IMR-90 (cell line): ENCODE measurements at regions not wholly inside any gene's neighbourhood (a gene's known extent, or its start where the extent isn't known, plus 50 kb on each side); places are given as distances from the start of the nearest gene placed in this dataset.

Experiments used
- ATAC-seq: fragments of 200-7000 bp; cut with Tn5 transposase; 2 replicates; pipeline ENCODE4 v1.9.1; 2020; ENCODE audit warnings: low read depth, mild to moderate bottlenecking, moderate library complexity
- BruUV-seq: library from RNA; stranded (reverse); fragments of 400-500 nt; replicated peaks from 2 replicates; lab custom pipeline; 2021; lab: Mats Ljungman, UMichigan
- CTCF ChIA-PET: fragments of 300-600 bp; formaldehyde crosslinking; extraction: SDS; loops from one replicate; lab custom pipeline; 2021; ENCODE audit warnings: antibody characterized with exemption; lab: Yijun Ruan, JAX
- POLR2A ChIA-PET: fragments of 300-600 bp; sonication (Branson Sonifier 250); formaldehyde crosslinking; loops from one replicate; lab custom pipeline; 2022; ENCODE audit warnings: antibody characterized with exemption; ENCODE audit not compliant: unreplicated experiment; lab: Charles Lee
- DNase-seq: peaks from one replicate; pipeline ENCODE4 v3.0.0; 2013
- H2AFZ ChIP-seq: replicated peaks from 2 replicates; pipeline ENCODE3; 2013; ENCODE audit warnings: low read length, mild to moderate bottlenecking; ENCODE audit not compliant: poor library complexity
- H2AK5ac ChIP-seq: 2 replicates; pipeline ENCODE4 v1.6.1; 2013; ENCODE audit warnings: low read depth, low read length, inconsistent platforms
- H2AK9ac ChIP-seq: replicated peaks from 2 replicates; pipeline ENCODE3; 2013; ENCODE audit warnings: mild to moderate bottlenecking, low read depth, low read length, moderate library complexity; ENCODE audit not compliant: poor library complexity
- H2BK120ac ChIP-seq: 2 replicates; pipeline ENCODE4 v1.6.1; 2013; ENCODE audit warnings: low read depth, low read length, inconsistent platforms
- H2BK15ac ChIP-seq: 3 replicates; pipeline ENCODE4 v1.6.1; 2013; ENCODE audit warnings: low read depth, low read length, inconsistent platforms
- H2BK20ac ChIP-seq: 2 replicates; pipeline ENCODE4 v1.6.1; 2013; ENCODE audit warnings: low read depth, mild to moderate bottlenecking, inconsistent platforms, low read length, moderate library complexity
- H2BK5ac ChIP-seq: 2 replicates; pipeline ENCODE4 v1.6.1; 2013; ENCODE audit warnings: mild to moderate bottlenecking, low read depth, low read length, inconsistent platforms; ENCODE audit not compliant: poor library complexity, severe bottlenecking
- H3K14ac ChIP-seq: replicated peaks from 2 replicates; pipeline ENCODE4 v1.6.1; 2013; ENCODE audit warnings: low read depth, low read length, inconsistent platforms
- H3K18ac ChIP-seq: 2 replicates; pipeline ENCODE4 v1.6.1; 2013; ENCODE audit warnings: low read depth, low read length, control low read depth
- H3K23ac ChIP-seq: 2 replicates; pipeline ENCODE4 v1.6.1; 2013; ENCODE audit warnings: low read depth, low read length, inconsistent platforms
- H3K27ac ChIP-seq: 2 replicates; pipeline ENCODE4 v1.5.1; 2013; ENCODE audit warnings: mild to moderate bottlenecking, control low read depth, low read length; ENCODE audit not compliant: insufficient read depth
- H3K27me3 ChIP-seq: 2 replicates; pipeline ENCODE4 v1.6.1; 2013; ENCODE audit warnings: low read length; ENCODE audit not compliant: control insufficient read depth, insufficient read depth
- H3K36me3 ChIP-seq: 2 replicates; pipeline ENCODE4 v1.6.1; 2013; ENCODE audit warnings: low read length, mixed read lengths; ENCODE audit not compliant: control insufficient read depth, insufficient read depth
- H3K4ac ChIP-seq: 2 replicates; pipeline ENCODE4 v1.6.1; 2013; ENCODE audit warnings: low read depth, low read length, inconsistent platforms
- H3K4me1 ChIP-seq: 2 replicates; pipeline ENCODE4 v1.6.1; 2013; ENCODE audit warnings: low read length, mixed read lengths; ENCODE audit not compliant: control insufficient read depth, insufficient read depth
- H3K4me2 ChIP-seq: 2 replicates; pipeline ENCODE4 v1.6.1; 2013; ENCODE audit warnings: low read depth, mild to moderate bottlenecking, control low read depth, low read length, moderate library complexity
- H3K4me3 ChIP-seq: 2 replicates; pipeline ENCODE4 v1.5.1; 2013; ENCODE audit warnings: low read depth, mild to moderate bottlenecking, control low read depth, low read length, moderate library complexity; ENCODE audit not compliant: insufficient read depth
- H3K56ac ChIP-seq: 2 replicates; pipeline ENCODE4 v1.6.1; 2013; ENCODE audit warnings: low read length, inconsistent platforms; ENCODE audit not compliant: insufficient read depth; ENCODE audit errors: extremely low read depth
- H3K79me1 ChIP-seq, 2 experiments: 2 replicates each; pipeline ENCODE4 v1.6.1; 2013; ENCODE audit warnings: low read length in 2 of 2, inconsistent platforms in 1 of 2, low read depth in 1 of 2
- H3K9ac ChIP-seq: 2 replicates; pipeline ENCODE4 v1.6.1; 2013; ENCODE audit warnings: low read depth, low read length, control low read depth
- H3K9me1 ChIP-seq: 2 replicates; pipeline ENCODE4 v1.6.1; 2013; ENCODE audit warnings: low read length, inconsistent platforms; ENCODE audit not compliant: insufficient read depth
- H3K9me3 ChIP-seq: 2 replicates; pipeline ENCODE4 v1.6.1; 2013; ENCODE audit warnings: low read length; ENCODE audit not compliant: control insufficient read depth, insufficient read depth
- H4K20me1 ChIP-seq: 2 replicates; pipeline ENCODE4 v1.6.1; 2013; ENCODE audit warnings: low read length, inconsistent platforms; ENCODE audit not compliant: insufficient read depth
- H4K5ac ChIP-seq: 2 replicates; pipeline ENCODE4 v1.6.1; 2013; ENCODE audit warnings: mild to moderate bottlenecking, low read depth, low read length, control low read depth
- H4K8ac ChIP-seq, 2 experiments: 2 replicates each; pipeline ENCODE4 v1.6.1; 2013; ENCODE audit warnings: low read depth in 2 of 2, low read length in 2 of 2, control low read depth in 1 of 2, inconsistent platforms in 1 of 2
- H4K91ac ChIP-seq: 2 replicates; pipeline ENCODE4 v1.6.1; 2013; ENCODE audit warnings: low read depth, low read length, inconsistent platforms; ENCODE audit not compliant: insufficient read depth
- BHLHE40 ChIP-seq: fragments of 150-350 bp; IDR thresholded peaks from 2 replicates; pipeline ENCODE4 v1.6.1; 2016; ENCODE audit warnings: mild to moderate bottlenecking, low read depth, low read length
- CEBPB ChIP-seq: IDR thresholded peaks from 2 replicates; pipeline ENCODE4 v1.6.1; 2012; ENCODE audit warnings: low read depth, low read length, improper control_type of control experiment
- CHD1 ChIP-seq: IDR thresholded peaks from 2 replicates; pipeline ENCODE4 v1.6.1; 2012; ENCODE audit warnings: low read depth, low read length, improper control_type of control experiment
- CTCF ChIP-seq: conservative IDR thresholded peaks from 2 replicates; pipeline ENCODE4 v1.5.1; 2012; ENCODE audit warnings: mild to moderate bottlenecking, low read depth, low read length, improper control_type of control experiment
- ELK1 ChIP-seq: fragments of 150-350 bp; IDR thresholded peaks from 2 replicates; pipeline ENCODE4 v1.6.1; 2016; ENCODE audit warnings: low read depth, mild to moderate bottlenecking, low read length, moderate library complexity, borderline replicate concordance
- MAFK ChIP-seq: IDR thresholded peaks from 2 replicates; pipeline ENCODE4 v1.6.1; 2012; ENCODE audit warnings: low read depth, low read length, improper control_type of control experiment
- MXI1 ChIP-seq: IDR thresholded peaks from 2 replicates; pipeline ENCODE4 v1.6.1; 2012; ENCODE audit warnings: low read depth, mild to moderate bottlenecking, low read length, moderate library complexity, borderline replicate concordance
- POLR2A ChIP-seq: IDR thresholded peaks from 2 replicates; pipeline ENCODE4 v1.6.1; 2012; ENCODE audit warnings: mild to moderate bottlenecking, low read depth, low read length
- RCOR1 ChIP-seq: IDR thresholded peaks from 2 replicates; pipeline ENCODE4 v1.6.1; 2012; ENCODE audit warnings: mild to moderate bottlenecking, low read length, improper control_type of control experiment; ENCODE audit not compliant: insufficient replicate concordance
- SMC3 ChIP-seq: fragments of 150-350 bp; IDR thresholded peaks from 2 replicates; pipeline ENCODE4 v1.6.1; 2016; ENCODE audit warnings: low read depth, mild to moderate bottlenecking, antibody characterized with exemption, low read length, moderate library complexity
- WGBS, 2 experiments: methylation state at CpG; one replicate each; pipeline versions ENCODE4 v1.1.5 to v1.1.7; 2013; ENCODE audit warnings: missing lambda C conversion rate in 2 of 2; ENCODE audit not compliant: insufficient read length in 1 of 2; ENCODE audit errors: extremely low coverage in 2 of 2; 5-methylcytosine and 5-hydroxymethylcytosine counted together
- dilution Hi-C: fragments of 300-500 bp; cut with HindIII; formaldehyde crosslinking; loops from one replicate; pipeline ENCODE4 v1.14.3; 2018; ENCODE audit warnings: low sequenced_read_pairs; ENCODE audit not compliant: unreplicated experiment
- in situ Hi-C: fragments of 300-500 bp; cut with MboI; formaldehyde crosslinking; loops from 3 replicates; pipeline ENCODE4 v1.14.3; 2019; ENCODE audit warnings: low sequenced_read_pairs, inconsistent platforms, mixed read lengths
- intact Hi-C: fragments of 100-400 bp; cut with micrococcal nuclease; formaldehyde crosslinking; loops from 2 replicates; pipeline ENCODE4 v1.10.0; 2022

GRCh38 chr14:104442107-104442551, 137.4 kb upstream of the C14orf180 start:
- Histone ChIP-seq H4K20me1 (no peaks in the 10 kb centered on the region), H4K91ac (no peak overlapping the region), H2AK9ac (no peak overlapping the region), H3K27me3 (no peaks in the 10 kb centered on the region), H3K79me1 (no peaks in the 10 kb centered on the region), H2AFZ (no peak overlapping the region), H2AK5ac (no peak overlapping the region), H2BK20ac (no peak overlapping the region), H3K18ac (no peak overlapping the region), H3K27ac (no peak overlapping the region), H4K5ac (no peak overlapping the region), H3K23ac (no peak overlapping the region), H3K36me3 (no peaks in the 10 kb centered on the region), H3K14ac (no peak overlapping the region), H2BK120ac (no peak overlapping the region), H3K4ac (no peak overlapping the region), H3K4me3 (no peak overlapping the region), H3K9me3 (peaks cover 24% of the 10 kb centered on the region), H3K4me2 (no peak overlapping the region), H2BK15ac (no peak overlapping the region), H3K9ac (no peak overlapping the region), H3K56ac (no peak overlapping the region), H3K4me1 (no peaks in the 10 kb centered on the region), H3K9me1 (no peaks in the 10 kb centered on the region), H4K8ac (no peak overlapping the region), H2BK5ac (no peak overlapping the region)
- no peak for DNase-seq
- ATAC-seq: no peak
- dilution Hi-C loops: no loop called here
- POLR2A ChIA-PET: no interaction called here
- 83% methylated on average over 13 of the region's 19 CpGs; no CpG with 5 or more reads in 1 of the 2 experiments for WGBS, 2 experiments
- intact Hi-C loops: no loop called here
- CTCF ChIA-PET: no interaction called here
- in situ Hi-C loops: no loop called here
- TF ChIP-seq SMC3 (no peak), CTCF (no peak), BHLHE40 (no peak), MAFK (no peak), MXI1 (no peak), CEBPB (no peak), POLR2A (no peak), CHD1 (no peak), ELK1 (no peak), RCOR1 (no peak)
- BruUV-seq: no TSS peak
